ENCODE measurements at regions not wholly inside any gene's neighbourhood (a gene's known extent, or its start where the extent isn't known, plus 50 kb on each side); places are given as distances from the start of the nearest gene placed in this dataset.

- POLR2A ChIA-PET, result no interaction called here
- RAD21 ChIA-PET (ENCODE audit: low non-redundant PET in 1 of 2, low total read pairs in 2 of 2, uncharacterized antibody in 2 of 2, unreplicated experiment in 2 of 2), result no interaction called here
- intact Hi-C loops (cut with micrococcal nuclease), result no loop called here
- DNase-seq (ENCODE audit: low read depth, low spot score) (no peak), ATAC-seq (no peak)
- Histone ChIP-seq H3K9me2 (ENCODE audit: insufficient read depth) (no peaks in the 10 kb centered on the region), H3K27ac (ENCODE audit: low read depth, low read length) (no peak overlapping the region), H2AFZ (ENCODE audit: low read depth, low read length, poor library complexity, severe bottlenecking) (no peak overlapping the region), H3K36me3 (ENCODE audit: control insufficient read depth in 1 of 2, insufficient read depth in 2 of 2, low read length in 2 of 2) (no peaks in the 10 kb centered on the region), H3K4me1 (ENCODE audit: control insufficient read depth in 1 of 2, insufficient read depth in 2 of 2, low read length in 2 of 2) (no peaks in the 10 kb centered on the region), H3K9ac (ENCODE audit: low read length) (no peak overlapping the region), H3K4me2 (ENCODE audit: low read length) (no peak overlapping the region), H3K9me3 (ENCODE audit: control insufficient read depth in 1 of 2, insufficient read depth in 1 of 2, low read depth in 1 of 2, low read length in 2 of 2) (peaks cover 0 to 8% of the 10 kb centered on the region in 2 experiments; a peak in 2 of 4 replicates), H3K27me3 (ENCODE audit: insufficient read depth, low read length) (no peaks in the 10 kb centered on the region), H3K79me2 (ENCODE audit: insufficient read depth, low read length) (no peaks in the 10 kb centered on the region), H4K20me1 (ENCODE audit: insufficient read depth) (no peaks in the 10 kb centered on the region), H3K4me3 (replicated peaks in 1 of 2; ENCODE audit: low read depth in 1 of 2, low read length in 2 of 2) (no peak overlapping the region)
- CTCF ChIA-PET, result no interaction called here
- no peak for TF ChIP-seq EGR1 (IDR thresholded peaks at IDR 0.05; ENCODE audit: low read depth)
- TF ChIP-seq EZH2 (IDR thresholded peaks at IDR 0.05), result no peak
- TF ChIP-seq ZNF274 (IDR thresholded peaks at IDR 0.05; ENCODE audit: low read depth, low read length), result no peak
- no TSS peak for BruUV-seq (replicated peaks)
These were observed 86.4 kb downstream of the IER5 start for GRCh38 chr1:181174861-181175260.

GRCh38 chr1:181175356-181175910 is 86.9 kb downstream of the IER5 start:
- no peak overlapping the region for H2AFZ ChIP-seq (ENCODE audit: low read depth, low read length, poor library complexity, severe bottlenecking)
- no peaks in the 10 kb centered on the region for H3K79me2 ChIP-seq (ENCODE audit: insufficient read depth, low read length)
- RAD21 ChIA-PET (ENCODE audit: low non-redundant PET in 1 of 2, low total read pairs in 2 of 2, uncharacterized antibody in 2 of 2, unreplicated experiment in 2 of 2), result no interaction called here
- no peaks in the 10 kb centered on the region for H3K4me1 ChIP-seq (ENCODE audit: control insufficient read depth in 1 of 2, insufficient read depth in 2 of 2, low read length in 2 of 2)
- no peaks in the 10 kb centered on the region for H3K9me2 ChIP-seq (ENCODE audit: insufficient read depth)
- H3K36me3 ChIP-seq (ENCODE audit: control insufficient read depth in 1 of 2, insufficient read depth in 2 of 2, low read length in 2 of 2), result no peaks in the 10 kb centered on the region
- H3K9me3 ChIP-seq (ENCODE audit: control insufficient read depth in 1 of 2, insufficient read depth in 1 of 2, low read depth in 1 of 2, low read length in 2 of 2), result peaks cover 0 to 8% of the 10 kb centered on the region in 2 experiments; a peak in 2 of 4 replicates
- no peak overlapping the region for H3K9ac ChIP-seq (ENCODE audit: low read length)
- CTCF ChIA-PET, result no interaction called here
- no peaks in the 10 kb centered on the region for H4K20me1 ChIP-seq (ENCODE audit: insufficient read depth)
- TF ChIP-seq ZNF274 (IDR thresholded peaks at IDR 0.05; ENCODE audit: low read depth, low read length) (no peak), YY1 (IDR thresholded peaks at IDR 0.05; ENCODE audit: extremely low read depth, insufficient replicate concordance, low read depth, low read length) (no peak), SIN3A (IDR thresholded peaks at IDR 0.05; ENCODE audit: low read depth) (no peak), ZFX (IDR thresholded peaks at IDR 0.05) (no peak), JUND (IDR thresholded peaks at IDR 0.05) (no peak), FOSL1 (IDR thresholded peaks at IDR 0.05; ENCODE audit: low read depth) (no peak)
- intact Hi-C loops (cut with micrococcal nuclease), result no loop called here
- H3K4me3 ChIP-seq (replicated peaks in 1 of 2; ENCODE audit: low read depth in 1 of 2, low read length in 2 of 2), result no peak overlapping the region
- H3K27me3 ChIP-seq (ENCODE audit: insufficient read depth, low read length), result no peaks in the 10 kb centered on the region
- DNase-seq (ENCODE audit: low read depth, low spot score) (no peak), ATAC-seq (no peak)
- POLR2A ChIA-PET, result no interaction called here
- BruUV-seq (replicated peaks), result no TSS peak
- no peak overlapping the region for H3K4me2 ChIP-seq (ENCODE audit: low read length)
- no peak overlapping the region for H3K27ac ChIP-seq (ENCODE audit: low read depth, low read length)
